K562 (cell line): ENCODE measurements at regions not wholly inside any gene's neighbourhood (a gene's known extent, or its start where the extent isn't known, plus 50 kb on each side); places are given as distances from the start of the nearest gene placed in this dataset.

Source experiments
- ATAC-seq: fragments of 200-7000 bp; cut with Tn5 transposase; 3 replicates; pipeline ENCODE4 v1.9.1; 2020; ENCODE audit warnings: moderate library complexity
- BruUV-seq: library from RNA; stranded (reverse); fragments of 400-500 nt; replicated peaks from 2 replicates; lab custom pipeline; 2021; lab: Mats Ljungman, UMichigan
- CTCF ChIA-PET: fragments of 300-600 bp; formaldehyde crosslinking; extraction: SDS; loops from one replicate; lab custom pipeline; 2021; ENCODE audit warnings: low intra/inter-chr PET ratio; lab: Yijun Ruan, JAX
- POLR2A ChIA-PET: fragments of 300-600, 350-650 bp; sonication (Branson Sonifier 250); formaldehyde crosslinking; extraction: SDS; loops from one replicate; lab custom pipeline; 2021; ENCODE audit warnings: antibody characterized with exemption, inconsistent platforms; lab: Yijun Ruan, JAX
- DNase-seq, 4 experiments: peaks; one replicate each; pipeline versions ENCODE4 v3.0.0 to v3.0.0-alpha.2; 2011 to 2018; ENCODE audit warnings: low spot score in 3 of 4, mixed read lengths in 3 of 4; ENCODE audit errors: extremely low read depth in 1 of 4
- FAIRE-seq: peaks from 2 replicates; lab custom pipeline; 2011; peaks lifted over from hg19 to GRCh38; lab: Jason Lieb, UNC
- H2AFZ ChIP-seq: 2 replicates; pipeline ENCODE4 v1.6.0; 2011; ENCODE audit warnings: low read depth, low read length, control low read depth, inconsistent platforms
- H3K27ac ChIP-seq: fragments of 200-600 bp; 3 replicates; pipeline ENCODE4 v1.8.0; 2011; ENCODE audit warnings: low read depth, mild to moderate bottlenecking, control low read depth, inconsistent platforms, low read length, moderate library complexity, mixed read lengths; ENCODE audit errors: extremely low read depth
- H3K27me3 ChIP-seq, 2 experiments: fragments of 300-600 bp in 1 of 2; 2 replicates in 1 of 2; 3 replicates in 1 of 2; pipeline versions ENCODE4 v1.6.0 to v1.8.0; 2011; ENCODE audit warnings: inconsistent platforms in 2 of 2, low read length in 2 of 2, mild to moderate bottlenecking in 1 of 2, mixed read lengths in 1 of 2, moderate library complexity in 1 of 2; ENCODE audit not compliant: control insufficient read depth in 2 of 2, insufficient read depth in 2 of 2
- H3K36me3 ChIP-seq: fragments of 300-600 bp; 3 replicates; pipeline ENCODE4 v1.8.0; 2011; ENCODE audit warnings: mild to moderate bottlenecking, low read length, inconsistent platforms; ENCODE audit not compliant: control insufficient read depth, insufficient read depth
- H3K4me1 ChIP-seq, 2 experiments: fragments of 200-600 bp in 1 of 2; replicated peaks in 1 of 2; 2 replicates in 1 of 2; 3 replicates in 1 of 2; pipeline versions ENCODE4 v1.5.1 to v1.8.0; 2011; ENCODE audit warnings: inconsistent platforms in 2 of 2, low read length in 2 of 2, mild to moderate bottlenecking in 1 of 2, mixed read lengths in 1 of 2, moderate library complexity in 1 of 2; ENCODE audit not compliant: control insufficient read depth in 2 of 2, insufficient read depth in 2 of 2
- H3K4me2 ChIP-seq: 2 replicates; pipeline ENCODE4 v1.6.1; 2011; ENCODE audit warnings: low read length, control low read depth, inconsistent platforms, mixed read lengths; ENCODE audit not compliant: insufficient read depth
- H3K4me3 ChIP-seq: fragments of 200-600 bp; sonication (generic), shearing (Covaris generic); 2 replicates; pipeline ENCODE4 v1.5.1; 2016; ENCODE audit warnings: control low read depth, inconsistent platforms
- H3K79me2 ChIP-seq: fragments of 200-600 bp; 3 replicates; pipeline ENCODE4 v1.8.0; 2011; ENCODE audit warnings: low read length, inconsistent platforms; ENCODE audit not compliant: control insufficient read depth, insufficient read depth
- H3K9ac ChIP-seq, 2 experiments: 2 replicates each; pipeline versions ENCODE4 v1.6.0 to v1.6.1; 2011; ENCODE audit warnings: low read depth in 2 of 2, low read length in 2 of 2, control low read depth in 1 of 2, inconsistent platforms in 1 of 2, mild to moderate bottlenecking in 1 of 2, mixed read lengths in 1 of 2; ENCODE audit not compliant: insufficient read depth in 1 of 2
- H3K9me1 ChIP-seq: one replicate; pipeline ENCODE4 v1.6.0; 2011; ENCODE audit warnings: inconsistent platforms, mild to moderate bottlenecking, low read length, moderate library complexity; ENCODE audit not compliant: control insufficient read depth, insufficient read depth
- H3K9me3 ChIP-seq: replicated peaks from 2 replicates; pipeline ENCODE4 v1.5.1; 2011; ENCODE audit warnings: low read depth, low read length, inconsistent platforms; ENCODE audit not compliant: control insufficient read depth, insufficient read depth
- H4K20me1 ChIP-seq: replicated peaks from 2 replicates; pipeline ENCODE4 v1.6.1; 2011; ENCODE audit warnings: low read length, inconsistent platforms, mixed read lengths; ENCODE audit not compliant: control insufficient read depth, insufficient read depth
- ARHGAP35 ChIP-seq: fragments of 450-650 bp; IDR thresholded peaks from 2 replicates; pipeline ENCODE4 v1.6.1; 2018; ENCODE audit not compliant: partially characterized antibody
- BHLHE40 ChIP-seq: IDR thresholded peaks from 2 replicates; pipeline ENCODE4 v1.6.1; 2011; ENCODE audit warnings: low read length, improper control_type of control experiment
- ESRRA ChIP-seq: fragments of 450-650 bp; IDR thresholded peaks from 2 replicates; pipeline ENCODE4 v1.6.1; 2014; ENCODE audit warnings: low read depth, mild to moderate bottlenecking, moderate library complexity, borderline replicate concordance
- FOSL1 ChIP-seq: fragments of 200-800 bp; sonication (Bioruptor generic); conservative IDR thresholded peaks from 2 replicates; pipeline ENCODE4 v1.6.1; 2016; ENCODE audit warnings: missing genetic modification characterization, missing compliant biosample characterization
- FOXM1 ChIP-seq, 2 experiments: fragments of 450-650 bp in 1 of 2; sonication (generic) in 1 of 2; formaldehyde crosslinking in 1 of 2; IDR thresholded peaks; 2 replicates each; pipeline versions ENCODE4 v1.6.1 to v1.9.0; 2017 to 2022; ENCODE audit warnings: low read depth in 2 of 2, mild to moderate bottlenecking in 2 of 2, missing genetic modification reagents in 1 of 2, moderate library complexity in 1 of 2
- JUND ChIP-seq, 2 experiments: IDR thresholded peaks; 2 replicates in 1 of 2; 3 replicates in 1 of 2; pipeline ENCODE4 v1.6.1; 2011; ENCODE audit warnings: borderline replicate concordance in 2 of 2, low read depth in 2 of 2, low read length in 2 of 2, improper control_type of control experiment in 1 of 2, missing biosample characterization in 1 of 2, missing genetic modification characterization in 1 of 2, missing genetic modification reagents in 1 of 2
- NR2F6 ChIP-seq: fragments of 450-650 bp; formaldehyde crosslinking; IDR thresholded peaks from 2 replicates; pipeline ENCODE4 v1.4.0; 2020; ENCODE audit warnings: mild to moderate bottlenecking
- PHF21A ChIP-seq: fragments of 450-650 bp; IDR thresholded peaks from 2 replicates; pipeline ENCODE4 v1.6.1; 2017; ENCODE audit warnings: low read depth, borderline replicate concordance
- RFX5 ChIP-seq: IDR thresholded peaks from 2 replicates; pipeline ENCODE4 v1.6.1; 2011; ENCODE audit warnings: low read depth, mild to moderate bottlenecking, improper control_type of control experiment, low read length
- SMARCC2 ChIP-seq: fragments of 450-650 bp; IDR thresholded peaks from 2 replicates; pipeline ENCODE4 v1.6.1; 2017; ENCODE audit warnings: antibody characterized with exemption, moderate library complexity, mild to moderate bottlenecking, low read depth
- TCF7L2 ChIP-seq: fragments of 150-350 bp; IDR thresholded peaks from 2 replicates; pipeline ENCODE4 v1.6.1; 2016; ENCODE audit warnings: low read depth, mild to moderate bottlenecking, low read length, moderate library complexity
- ZNF143 ChIP-seq: sonication (generic); formaldehyde crosslinking; IDR thresholded peaks from 2 replicates; pipeline ENCODE4 v1.9.0; 2022; ENCODE audit warnings: mild to moderate bottlenecking, missing genetic modification reagents
- WGBS: fragments of 100-300 bp; shearing (Covaris generic); methylation state at CpG from one replicate; pipeline ENCODE4 v1.1.6; 2016; ENCODE audit warnings: low coverage, mixed read lengths; ENCODE audit not compliant: insufficient coverage; ENCODE audit errors: missing lambda C conversion rate; 5-methylcytosine and 5-hydroxymethylcytosine counted together
- in situ Hi-C: fragments of 300-500 bp; cut with MboI; formaldehyde crosslinking; loops from 4 replicates; pipeline ENCODE4 v1.15.0; 2018; ENCODE audit warnings: inconsistent platforms, mixed read lengths
- intact Hi-C: fragments of 100-400 bp; cut with micrococcal nuclease; formaldehyde crosslinking; loops from 2 replicates; pipeline ENCODE4 v1.14.2; 2022
- TF ChIP-seq, protein P1 (sequence below): fragments of 250-450 bp; sonication (Bioruptor Pico); IDR thresholded peaks from 2 replicates; pipeline ENCODE4 v1.8.0; 2022; ENCODE audit warnings: inconsistent platforms, mild to moderate bottlenecking, moderate library complexity, borderline replicate concordance
- TF ChIP-seq, protein P2 (sequence below), 2 experiments: fragments of 450-650 bp in 1 of 2; sonication (generic) in 1 of 2; formaldehyde crosslinking in 1 of 2; IDR thresholded peaks in 1 of 2; conservative IDR thresholded peaks in 1 of 2; 2 replicates each; pipeline versions ENCODE4 v1.6.1 to v1.8.1; 2016 to 2023; ENCODE audit warnings: mild to moderate bottlenecking in 2 of 2, moderate library complexity in 2 of 2, inconsistent platforms in 1 of 2, missing genetic modification reagents in 1 of 2
- TF ChIP-seq, protein P3 (sequence below): IDR thresholded peaks from 2 replicates; pipeline ENCODE4 v1.6.1; 2012; ENCODE audit warnings: low read depth, low read length, improper control_type of control experiment, borderline replicate concordance
- TF ChIP-seq, protein P4 (sequence below): fragments of 450-650 bp; formaldehyde crosslinking; IDR thresholded peaks from 2 replicates; pipeline ENCODE4 v1.4.0; 2022; ENCODE audit warnings: mild to moderate bottlenecking, moderate library complexity

DNA sequence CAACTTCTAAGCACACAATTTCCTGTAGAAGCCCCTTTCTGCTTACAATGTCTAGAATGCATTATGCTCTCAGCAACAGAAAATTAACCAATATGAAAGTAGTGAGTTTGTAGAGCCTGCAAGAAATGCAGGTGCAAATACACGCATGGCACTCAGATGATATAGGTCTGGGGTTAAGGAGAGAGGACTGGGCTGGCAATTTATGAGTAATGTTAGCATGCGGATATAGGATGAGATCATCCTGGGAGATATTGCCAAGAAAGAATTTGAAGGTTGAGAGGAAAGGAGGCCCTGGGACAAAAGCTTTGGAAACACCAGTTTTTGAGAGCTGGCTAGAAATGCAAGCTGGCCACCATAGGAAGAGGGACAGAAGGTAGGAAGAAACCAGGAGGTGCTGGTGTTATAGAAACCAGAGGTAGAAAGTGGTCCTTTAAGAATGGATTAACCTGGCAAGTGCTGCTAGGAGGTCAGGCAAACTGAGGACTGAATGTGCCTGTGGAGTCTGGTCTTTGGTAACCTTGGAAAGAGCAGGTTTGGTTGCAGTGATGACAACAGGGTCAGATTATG, 183.2 kb upstream of the MYLIP start:
- Histone ChIP-seq H4K20me1 (no peaks in the 10 kb centered on the region), H3K4me3 (no peak overlapping the region), H3K9me1 (no peaks in the 10 kb centered on the region), H3K36me3 (no peaks in the 10 kb centered on the region), H3K27me3 (no peaks in the 10 kb centered on the region), H2AFZ (no peak overlapping the region), H3K9me3 (no peaks in the 10 kb centered on the region), H3K27ac (no peak overlapping the region), H3K4me2 (no peak overlapping the region), H3K79me2 (no peaks in the 10 kb centered on the region), H3K9ac (no peak overlapping the region), H3K4me1 (peaks cover 6 to 22% of the 10 kb centered on the region in 2 experiments; a peak in 4 of 5 replicates)
- in situ Hi-C loops, result no loop called here
- WGBS, result 36% methylated on average over 2 of the region's 2 CpGs
- BruUV-seq, result no TSS peak
- CTCF ChIA-PET, result no interaction called here
- intact Hi-C loops, result no loop called here
- no peak for ATAC-seq
- POLR2A ChIA-PET, result no interaction called here
- no peak for FAIRE-seq
- no peak for DNase-seq
- no peak for TF ChIP-seq FOXM1 (IDR thresholded peaks at IDR 0.05; ENCODE audit: low read depth)
- no peak for TF ChIP-seq FOXM1 (CRISPR knock-in tag; IDR thresholded peaks at IDR 0.05; ENCODE audit: low read depth)
- no peak for TF ChIP-seq NR2F6 (CRISPR knock-in tag)
- no peak for TF ChIP-seq TCF7L2
- TF ChIP-seq ARHGAP35, result no peak
- TF ChIP-seq, protein P1, sequence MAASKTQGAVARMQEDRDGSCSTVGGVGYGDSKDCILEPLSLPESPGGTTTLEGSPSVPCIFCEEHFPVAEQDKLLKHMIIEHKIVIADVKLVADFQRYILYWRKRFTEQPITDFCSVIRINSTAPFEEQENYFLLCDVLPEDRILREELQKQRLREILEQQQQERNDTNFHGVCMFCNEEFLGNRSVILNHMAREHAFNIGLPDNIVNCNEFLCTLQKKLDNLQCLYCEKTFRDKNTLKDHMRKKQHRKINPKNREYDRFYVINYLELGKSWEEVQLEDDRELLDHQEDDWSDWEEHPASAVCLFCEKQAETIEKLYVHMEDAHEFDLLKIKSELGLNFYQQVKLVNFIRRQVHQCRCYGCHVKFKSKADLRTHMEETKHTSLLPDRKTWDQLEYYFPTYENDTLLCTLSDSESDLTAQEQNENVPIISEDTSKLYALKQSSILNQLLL (CRISPR knock-in tag), result no peak
- TF ChIP-seq, protein P2, sequence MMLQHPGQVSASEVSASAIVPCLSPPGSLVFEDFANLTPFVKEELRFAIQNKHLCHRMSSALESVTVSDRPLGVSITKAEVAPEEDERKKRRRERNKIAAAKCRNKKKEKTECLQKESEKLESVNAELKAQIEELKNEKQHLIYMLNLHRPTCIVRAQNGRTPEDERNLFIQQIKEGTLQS (IDR thresholded peaks at IDR 0.05), result peak; percentile 67
- TF ChIP-seq, protein P2 (CRISPR knock-in tag; conservative IDR thresholded peaks at IDR 0.05), result no peak
- no peak for TF ChIP-seq ZNF143 (CRISPR knock-in tag)
- no peak for TF ChIP-seq RFX5
- TF ChIP-seq JUND (IDR thresholded peaks at IDR 0.05; ENCODE audit: borderline replicate concordance, low read depth, low read length), result peak; percentile 44; the same call in 1 of the 2 replicates
- TF ChIP-seq JUND (tag; IDR thresholded peaks at IDR 0.05; ENCODE audit: borderline replicate concordance, low read depth, low read length), result no peak
- TF ChIP-seq FOSL1 (tag), result no peak
- no peak for TF ChIP-seq BHLHE40
- peak; percentile 30; the same call in 1 of the 2 replicates for TF ChIP-seq ESRRA
- TF ChIP-seq, protein P3, sequence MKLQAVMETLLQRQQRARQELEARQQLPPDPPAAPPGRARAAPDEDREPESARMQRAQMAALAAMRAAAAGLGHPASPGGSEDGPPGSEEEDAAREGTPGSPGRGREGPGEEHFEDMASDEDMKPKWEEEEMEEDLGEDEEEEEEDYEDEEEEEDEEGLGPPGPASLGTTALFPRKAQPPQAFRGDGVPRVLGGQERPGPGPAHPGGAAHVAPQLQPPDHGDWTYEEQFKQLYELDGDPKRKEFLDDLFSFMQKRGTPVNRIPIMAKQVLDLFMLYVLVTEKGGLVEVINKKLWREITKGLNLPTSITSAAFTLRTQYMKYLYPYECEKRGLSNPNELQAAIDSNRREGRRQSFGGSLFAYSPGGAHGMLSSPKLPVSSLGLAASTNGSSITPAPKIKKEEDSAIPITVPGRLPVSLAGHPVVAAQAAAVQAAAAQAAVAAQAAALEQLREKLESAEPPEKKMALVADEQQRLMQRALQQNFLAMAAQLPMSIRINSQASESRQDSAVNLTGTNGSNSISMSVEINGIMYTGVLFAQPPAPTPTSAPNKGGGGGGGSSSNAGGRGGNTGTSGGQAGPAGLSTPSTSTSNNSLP, result no peak
- TF ChIP-seq PHF21A, result no peak
- TF ChIP-seq, protein P4, sequence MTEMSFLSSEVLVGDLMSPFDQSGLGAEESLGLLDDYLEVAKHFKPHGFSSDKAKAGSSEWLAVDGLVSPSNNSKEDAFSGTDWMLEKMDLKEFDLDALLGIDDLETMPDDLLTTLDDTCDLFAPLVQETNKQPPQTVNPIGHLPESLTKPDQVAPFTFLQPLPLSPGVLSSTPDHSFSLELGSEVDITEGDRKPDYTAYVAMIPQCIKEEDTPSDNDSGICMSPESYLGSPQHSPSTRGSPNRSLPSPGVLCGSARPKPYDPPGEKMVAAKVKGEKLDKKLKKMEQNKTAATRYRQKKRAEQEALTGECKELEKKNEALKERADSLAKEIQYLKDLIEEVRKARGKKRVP, result no peak
- no peak for TF ChIP-seq SMARCC2
